ENCODE measurements at regions not wholly inside any gene's neighbourhood (a gene's known extent, or its start where the extent isn't known, plus 50 kb on each side); places are given as distances from the start of the nearest gene placed in this dataset.

GRCh38 chr12:30314506-30315100 is 381.1 kb downstream of the IPO8 start:
- DNase-seq: no peak
- TF ChIP-seq CTCF (IDR thresholded peaks at IDR 0.05; ENCODE audit: low read depth, low read length): no peak
- H3K27me3 ChIP-seq: no peaks in the 10 kb centered on the region
- no peaks in the 10 kb centered on the region for H3K4me1 ChIP-seq
- no peaks in the 10 kb centered on the region for H3K9me3 ChIP-seq
- H3K4me3 ChIP-seq (ENCODE audit: low read depth, low read length): no peak overlapping the region
- H3K36me3 ChIP-seq: no peaks in the 10 kb centered on the region

DNA sequence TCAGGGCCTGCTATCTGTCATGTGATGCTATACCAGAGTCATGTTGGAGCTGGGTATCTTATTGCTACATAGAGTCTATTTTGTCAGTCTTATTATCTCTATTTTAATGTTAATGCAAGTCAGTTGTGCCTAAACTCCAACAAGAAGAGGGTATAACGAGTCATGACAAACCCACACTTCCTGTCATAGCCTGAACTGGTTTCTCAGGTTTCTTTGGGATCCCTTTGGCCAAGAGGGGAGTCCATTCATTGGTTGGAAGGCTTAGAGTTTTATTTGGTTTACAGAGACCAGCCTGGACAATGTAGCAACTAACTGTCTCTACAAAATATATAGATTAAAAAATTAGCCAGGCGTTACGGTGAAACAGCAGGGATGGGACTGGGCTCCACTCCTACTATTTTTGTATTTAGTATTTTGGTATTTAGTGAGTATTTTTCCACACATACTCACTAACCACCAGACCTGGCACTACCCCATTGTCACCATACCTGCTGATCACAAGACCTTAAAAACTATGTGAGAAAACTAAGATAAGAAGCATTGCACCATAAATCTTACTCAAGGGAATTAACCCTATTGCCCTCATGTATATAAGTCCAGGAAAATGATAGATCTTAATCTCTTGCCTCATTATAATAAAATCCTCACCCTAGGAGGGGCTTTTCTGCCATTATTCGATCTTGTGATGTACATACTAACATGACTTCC is 387.5 kb downstream of the IPO8 start:
- H3K4me1 ChIP-seq: no peaks in the 10 kb centered on the region
- H3K27me3 ChIP-seq: no peaks in the 10 kb centered on the region
- DNase-seq: no peak
- TF ChIP-seq CTCF (IDR thresholded peaks at IDR 0.05; ENCODE audit: low read depth, low read length): no peak
- no peak overlapping the region for H3K4me3 ChIP-seq (ENCODE audit: low read depth, low read length)
- no peaks in the 10 kb centered on the region for H3K9me3 ChIP-seq
- no peaks in the 10 kb centered on the region for H3K36me3 ChIP-seq

GRCh38 chr12:30304528-30304927 is 391.1 kb downstream of the IPO8 start:
- no peaks in the 10 kb centered on the region for H3K27me3 ChIP-seq
- TF ChIP-seq CTCF (IDR thresholded peaks at IDR 0.05; ENCODE audit: low read depth, low read length): 0 out of 2 replicates have a peak, but pooled peaks have one; percentile 7
- H3K4me1 ChIP-seq: no peaks in the 10 kb centered on the region
- no peak overlapping the region for H3K4me3 ChIP-seq (ENCODE audit: low read depth, low read length)
- H3K9me3 ChIP-seq: no peaks in the 10 kb centered on the region
- no peak for DNase-seq
- no peaks in the 10 kb centered on the region for H3K36me3 ChIP-seq

- no peak for TF ChIP-seq CTCF (IDR thresholded peaks at IDR 0.05; ENCODE audit: low read depth, low read length)
- Histone ChIP-seq H3K36me3 (no peaks in the 10 kb centered on the region), H3K27me3 (no peaks in the 10 kb centered on the region), H3K9me3 (no peaks in the 10 kb centered on the region), H3K4me1 (no peaks in the 10 kb centered on the region), H3K4me3 (ENCODE audit: low read depth, low read length) (no peak overlapping the region)
- DNase-seq: no peak
Measured at GRCh38 chr12:30301291-30301690, 394.4 kb downstream of the IPO8 start.

DNA sequence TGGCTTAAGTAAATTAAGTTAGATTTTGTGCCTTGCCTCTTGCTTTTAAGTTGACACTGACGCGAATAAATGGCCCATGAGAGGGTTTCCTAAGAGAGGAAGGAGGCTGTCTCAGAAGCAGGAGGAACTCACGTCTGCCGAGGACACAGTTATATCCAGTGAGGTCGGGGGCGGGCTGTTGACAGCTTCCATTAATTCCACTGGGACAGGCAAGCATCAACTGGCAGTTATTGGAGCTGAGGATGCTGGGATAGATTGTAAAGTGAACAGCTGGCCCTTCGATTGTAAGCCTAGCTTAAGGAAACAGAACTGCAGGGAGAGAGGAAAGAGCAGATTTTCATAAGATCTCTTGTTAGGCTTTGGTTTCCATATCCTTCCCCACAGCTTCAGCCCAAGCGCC is 399.2 kb downstream of the IPO8 start:
- DNase-seq: peak; percentile 21
- no peaks in the 10 kb centered on the region for H3K9me3 ChIP-seq
- no peaks in the 10 kb centered on the region for H3K27me3 ChIP-seq
- no peak overlapping the region for H3K4me3 ChIP-seq (ENCODE audit: low read depth, low read length)
- no peak; the same call in 1 of the 2 replicates for TF ChIP-seq CTCF (IDR thresholded peaks at IDR 0.05; ENCODE audit: low read depth, low read length)
- H3K4me1 ChIP-seq: no peaks in the 10 kb centered on the region
- H3K36me3 ChIP-seq: no peaks in the 10 kb centered on the region

DNA sequence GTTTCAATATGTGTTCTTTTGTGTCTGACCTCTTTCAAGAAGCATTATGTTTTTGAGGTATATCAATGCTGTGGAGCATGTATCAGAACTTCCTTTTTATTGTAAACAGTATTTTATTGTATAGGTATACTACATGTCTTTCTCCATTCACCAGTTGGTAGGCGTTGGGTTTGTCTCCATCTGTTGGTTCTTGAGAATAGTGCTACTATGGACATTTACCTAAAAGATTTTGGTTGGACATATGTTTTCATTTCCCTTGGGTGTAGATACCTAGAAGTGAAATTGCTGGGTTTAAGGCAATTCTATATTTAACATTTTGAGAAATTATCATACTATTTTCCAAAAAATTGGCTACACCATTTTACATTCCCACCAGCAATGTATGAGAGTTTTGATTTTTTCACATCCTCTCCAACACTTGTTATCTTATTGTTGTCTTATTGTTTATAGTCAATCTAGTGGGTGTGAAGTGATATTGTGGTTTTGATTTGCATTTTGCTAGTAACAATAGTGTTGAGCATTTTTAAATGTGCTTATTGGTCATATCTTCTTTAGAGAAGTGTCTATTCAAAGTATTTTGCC is 409.2 kb downstream of the IPO8 start:
- Histone ChIP-seq H3K9me3 (no peaks in the 10 kb centered on the region), H3K4me1 (no peaks in the 10 kb centered on the region; the same call in 1 of the 2 replicates), H3K4me3 (ENCODE audit: low read depth, low read length) (no peak overlapping the region), H3K27me3 (peaks cover 5% of the 10 kb centered on the region; the same call in 1 of the 2 replicates), H3K36me3 (no peaks in the 10 kb centered on the region)
- peak; percentile 33 for DNase-seq
- TF ChIP-seq CTCF (IDR thresholded peaks at IDR 0.05; ENCODE audit: low read depth, low read length): peak; percentile 83

All from BE2C (cell line).